HG03521 (cell line): ENCODE measurements at regions not wholly inside any gene's neighbourhood (a gene's known extent, or its start where the extent isn't known, plus 50 kb on each side); places are given as distances from the start of the nearest gene placed in this dataset.

Experiments used
- ATAC-seq: cut with Tn5 transposase; IDR thresholded peaks from one replicate; pipeline ENCODE4 v1.9.1; 2021; ENCODE audit warnings: mild to moderate bottlenecking, moderate library complexity; ENCODE audit not compliant: unreplicated experiment

DNA sequence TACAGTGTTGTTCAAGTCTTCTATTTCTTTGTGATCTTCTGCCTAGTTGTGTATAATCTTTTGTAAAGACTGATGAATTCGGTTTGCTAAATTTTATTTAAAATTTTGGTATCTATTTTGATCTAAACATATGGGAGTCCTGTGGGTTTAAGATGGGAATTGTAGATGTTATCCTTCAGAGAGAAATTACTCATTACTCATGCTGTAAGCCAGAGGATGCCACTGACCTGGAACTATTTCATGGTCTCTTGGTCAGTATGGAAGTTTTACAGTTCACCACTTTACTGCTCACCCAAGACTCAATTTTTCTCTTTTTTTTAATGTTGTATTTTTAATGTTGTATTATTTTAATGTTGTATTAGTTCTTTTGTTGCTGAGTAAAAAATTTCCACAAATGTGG is 138.6 kb upstream of the B3GALT2 start:
- no peak for ATAC-seq

DNA sequence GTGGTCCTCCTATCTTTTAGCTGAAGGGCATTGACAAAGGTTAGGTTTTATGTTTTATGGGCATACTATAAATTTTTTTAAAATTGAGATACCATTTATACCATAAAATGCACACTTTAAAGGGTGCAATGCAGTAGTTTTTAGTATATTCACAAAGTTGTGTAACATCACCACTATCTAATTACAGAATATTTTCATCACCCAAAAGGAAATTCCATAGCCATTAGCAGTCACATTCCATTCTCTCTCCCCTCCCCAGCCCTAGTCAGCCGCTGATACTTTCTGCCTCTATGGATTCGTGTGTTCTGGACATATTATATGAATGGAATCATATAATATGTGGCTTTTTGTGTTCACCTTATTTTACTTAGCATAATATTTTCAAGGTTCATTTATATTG is 135.8 kb upstream of the B3GALT2 start:
- no peak for ATAC-seq

DNA sequence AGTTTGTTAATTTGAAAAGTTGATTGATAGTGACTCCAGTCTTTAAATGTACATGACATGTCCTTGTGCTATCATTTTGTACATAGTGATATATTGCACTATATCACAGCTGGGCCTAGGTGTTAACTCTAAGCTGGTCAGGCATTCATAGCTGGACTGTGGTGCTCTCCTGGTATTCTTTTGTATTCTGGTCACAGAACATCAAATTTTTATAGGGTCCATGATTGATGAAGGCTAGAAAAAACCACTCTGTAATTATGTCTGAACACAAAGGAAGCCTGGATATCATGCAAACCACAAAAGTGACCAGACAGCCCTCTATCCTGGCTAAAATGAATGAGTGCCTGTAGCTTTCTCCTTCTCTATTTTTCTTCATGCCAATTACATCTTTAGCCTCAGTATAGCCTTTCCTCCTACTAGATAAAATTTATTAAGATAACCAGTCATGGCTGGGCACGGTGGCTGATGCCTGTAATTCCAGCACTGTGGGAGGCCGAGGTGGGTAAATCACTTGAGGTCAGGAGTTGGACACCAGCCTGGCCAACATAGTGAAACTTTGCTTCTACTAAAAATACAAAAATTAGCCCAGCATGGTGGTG is 134.9 kb upstream of the B3GALT2 start:
- no peak for ATAC-seq

DNA sequence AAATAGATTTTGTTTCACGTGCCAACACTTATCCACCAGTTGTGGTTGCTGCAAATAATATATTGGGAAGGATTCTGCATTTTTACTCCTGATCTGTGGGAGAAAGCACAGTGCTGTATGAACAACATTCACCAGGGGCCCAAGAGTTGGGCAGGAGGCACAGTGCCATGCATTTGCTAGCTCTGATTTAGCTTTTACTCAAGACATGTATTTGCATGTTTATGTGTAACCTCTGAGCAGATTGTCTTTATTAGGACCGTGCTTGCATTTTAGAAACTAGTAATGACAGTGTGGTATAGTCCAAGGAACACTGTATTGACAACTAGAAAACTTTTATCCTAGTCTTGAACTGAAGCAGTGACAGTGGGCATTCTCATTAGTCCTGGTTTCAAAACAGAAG is 133.9 kb upstream of the B3GALT2 start:
- no peak for ATAC-seq

DNA sequence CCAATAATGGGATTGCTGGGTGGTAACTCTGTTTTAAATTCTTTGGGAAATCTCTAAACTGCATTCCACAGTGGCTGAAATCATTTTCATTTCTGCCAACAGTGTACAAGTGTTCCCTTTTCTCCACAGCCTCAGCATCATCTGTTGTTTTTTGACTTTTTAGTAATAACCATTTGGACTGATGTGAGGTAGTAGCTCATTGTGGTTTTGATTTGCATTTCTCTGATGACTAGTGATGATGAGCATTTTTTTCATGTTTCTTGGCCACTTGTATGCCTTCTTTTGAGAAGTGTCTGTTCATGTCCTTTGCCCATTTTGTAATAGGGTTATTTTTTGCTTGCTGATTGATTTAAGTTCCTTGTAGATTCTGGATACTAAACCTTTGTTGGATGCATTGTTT is 131.9 kb upstream of the B3GALT2 start:
- no peak for ATAC-seq

DNA sequence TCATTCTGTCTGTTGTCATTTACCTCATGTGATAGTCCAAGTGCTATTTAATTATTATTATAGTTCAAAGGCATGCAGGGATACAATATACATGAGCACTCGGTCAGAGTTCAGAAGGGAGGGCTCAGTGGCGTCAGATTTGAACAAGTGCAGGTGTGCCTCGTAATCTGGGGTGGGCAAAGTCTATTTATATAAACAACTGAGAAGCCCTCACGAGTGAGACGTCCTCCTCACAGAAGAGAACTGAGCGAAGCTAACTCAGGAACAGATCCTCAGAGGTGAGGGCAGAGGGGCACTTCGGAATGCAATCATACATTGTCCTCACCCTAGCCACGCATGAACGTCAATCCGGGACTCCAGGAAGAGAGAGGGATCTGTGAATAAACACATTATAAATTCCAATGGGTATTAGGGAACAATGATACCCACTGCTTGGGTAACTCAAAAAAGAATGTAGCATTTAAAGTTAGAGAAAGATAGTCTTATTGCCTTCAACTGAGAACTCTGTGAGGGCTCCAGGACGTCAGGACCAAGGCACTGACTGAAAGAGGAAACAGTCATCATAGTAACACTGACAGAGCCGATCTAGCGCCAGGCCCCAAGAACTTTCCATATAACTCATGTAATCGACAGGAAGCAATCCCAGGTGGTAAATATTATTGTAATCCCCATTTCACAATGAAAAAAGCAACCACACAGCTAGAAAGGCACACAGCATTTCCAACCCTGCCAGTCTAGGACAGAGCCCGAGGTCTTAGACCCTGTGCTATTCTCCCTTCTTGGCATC is 127.1 kb upstream of the B3GALT2 start:
- ATAC-seq, result no peak

DNA sequence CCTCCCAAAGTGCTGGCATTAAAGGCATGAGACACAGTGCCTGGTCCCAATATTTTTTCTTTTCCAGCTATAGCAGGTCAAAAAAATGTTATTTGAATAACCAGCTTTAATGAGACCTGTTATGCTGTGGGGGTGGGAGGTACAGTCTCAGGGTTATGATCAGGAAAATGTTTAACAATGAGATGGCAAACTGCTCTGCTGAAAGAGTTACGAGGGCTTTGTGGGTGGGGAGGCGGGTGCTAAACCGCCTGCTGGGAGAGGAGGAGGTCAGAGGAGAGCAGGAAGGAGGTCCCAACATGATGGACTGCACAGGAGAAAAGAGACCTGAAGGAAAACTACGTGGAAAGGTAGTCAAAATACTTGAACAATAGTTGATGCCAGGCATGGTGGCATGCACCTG is 126.0 kb upstream of the B3GALT2 start:
- ATAC-seq, result no peak

DNA sequence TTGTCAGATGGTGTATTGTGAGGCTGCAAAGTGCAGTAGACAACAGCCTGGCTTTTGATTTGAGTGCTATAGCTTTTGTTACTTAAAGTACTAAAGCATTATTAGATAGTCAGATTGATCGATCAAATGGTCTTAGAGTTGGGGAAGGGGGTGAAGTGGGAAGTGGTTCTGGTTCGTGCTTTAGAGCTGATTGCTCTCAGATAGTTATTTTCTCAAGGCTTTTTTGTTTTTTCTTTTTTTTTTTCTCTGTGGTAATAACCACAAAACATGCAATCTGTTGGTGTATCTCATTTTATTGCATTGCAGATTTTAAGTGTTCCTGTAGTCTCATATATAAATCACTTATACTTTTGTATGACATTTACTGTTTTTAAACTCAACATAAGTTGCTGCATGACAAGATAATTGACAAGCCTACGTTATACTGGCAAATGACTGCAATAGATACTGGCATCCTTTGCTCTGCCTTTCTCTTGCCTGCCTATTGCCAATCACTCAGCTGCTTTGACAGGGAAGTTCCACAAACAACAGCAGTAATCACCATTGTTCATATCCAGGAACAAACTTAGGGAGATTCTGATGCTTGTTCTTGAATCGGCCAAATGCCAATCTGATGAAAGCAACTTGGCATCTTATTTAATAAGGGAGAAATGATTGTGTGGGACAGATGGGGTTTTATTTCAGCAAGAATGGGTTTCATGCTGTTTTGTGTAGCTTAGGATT is 125.0 kb upstream of the B3GALT2 start:
- no peak for ATAC-seq

DNA sequence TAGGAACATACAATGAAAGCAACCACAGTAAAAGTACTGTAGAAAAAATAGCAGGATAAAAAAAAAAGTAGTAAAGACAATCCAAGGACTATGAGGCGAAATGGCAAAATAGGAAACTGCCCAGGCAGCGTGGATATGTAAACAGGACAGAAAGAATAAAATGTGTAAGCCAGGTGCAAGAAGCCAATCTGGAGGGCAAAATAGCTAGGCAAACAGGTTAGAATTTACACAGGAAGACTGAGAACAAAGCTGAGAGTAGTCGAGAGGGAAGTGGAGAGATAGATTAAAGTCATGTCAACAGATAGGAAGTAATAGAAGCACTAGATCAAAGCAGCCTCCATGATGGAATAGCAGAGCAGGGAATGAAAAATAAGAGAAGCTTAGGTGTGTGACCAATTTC is 124.2 kb upstream of the B3GALT2 start:
- ATAC-seq, result no peak

DNA sequence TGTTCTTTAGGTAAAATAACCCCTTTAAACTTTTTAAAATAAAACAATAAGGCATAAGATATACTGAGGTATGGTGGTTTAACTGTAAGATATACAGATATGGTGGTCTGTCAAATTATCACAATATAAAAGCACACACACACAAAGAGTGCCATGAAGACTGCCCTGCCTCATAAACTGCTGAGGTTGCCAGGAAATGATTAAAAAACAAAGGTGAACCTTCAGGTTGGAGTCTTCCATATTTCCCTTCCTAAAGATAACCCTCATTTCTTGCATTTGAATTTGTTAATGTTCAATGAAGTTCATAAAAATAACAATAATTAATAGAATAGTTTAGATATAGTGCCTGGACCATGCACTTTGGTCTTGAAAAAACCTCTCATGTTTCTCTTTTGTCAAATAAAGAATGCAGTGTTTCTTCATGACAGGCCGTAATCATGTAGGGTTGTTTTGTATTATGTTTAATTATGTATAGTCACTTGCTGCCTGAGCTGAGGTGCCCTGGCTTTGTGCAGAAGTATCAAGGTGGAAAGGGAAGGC is 123.6 kb upstream of the B3GALT2 start:
- ATAC-seq, result no peak

DNA sequence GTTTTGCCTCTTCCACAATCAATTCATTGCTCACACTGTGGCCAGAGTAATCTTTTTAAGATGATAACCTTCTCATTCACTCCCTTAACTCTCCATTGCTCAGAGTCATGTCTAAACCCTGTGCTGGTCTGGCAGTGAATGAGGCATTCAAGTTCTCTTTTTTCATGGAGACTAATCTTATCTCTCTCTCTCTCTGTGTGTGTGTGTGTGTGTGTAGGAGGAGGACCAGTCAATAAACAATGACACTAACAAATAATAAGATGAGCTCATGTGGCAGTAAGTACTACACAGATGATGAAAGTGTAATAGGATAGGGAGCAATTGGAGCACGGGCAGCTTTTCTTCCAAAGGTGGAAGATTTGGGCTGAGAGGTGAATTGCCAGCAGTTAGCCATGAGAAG is 122.0 kb upstream of the B3GALT2 start:
- ATAC-seq, result no peak

DNA sequence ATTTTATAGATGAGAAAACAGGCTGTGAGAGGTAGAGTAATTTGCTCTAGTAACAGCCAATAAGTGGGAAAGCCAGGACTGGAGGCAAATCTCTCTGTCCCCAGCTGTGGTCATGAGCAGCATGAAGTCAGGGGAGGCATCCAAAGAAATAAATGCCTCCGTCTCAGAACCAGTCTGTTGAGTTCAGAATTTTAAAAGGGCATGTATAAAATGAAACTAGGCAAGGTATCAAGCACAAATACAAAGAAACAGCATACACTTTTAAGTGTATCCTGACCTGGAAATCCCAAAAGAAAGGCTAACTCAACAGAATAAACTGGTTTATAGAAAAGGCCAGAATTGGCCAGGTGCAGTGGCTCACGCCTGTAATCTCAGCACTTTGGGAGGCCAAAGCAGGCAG is 120.0 kb upstream of the B3GALT2 start:
- no peak for ATAC-seq
